ENCODE measurements at regions not wholly inside any gene's neighbourhood (a gene's known extent, or its start where the extent isn't known, plus 50 kb on each side); places are given as distances from the start of the nearest gene placed in this dataset.

GRCh38 chr6:56833873-56834272 is 121.0 kb upstream of the BEND6 start:
- TF ChIP-seq MTA1 (CRISPR knock-in tag; IDR thresholded peaks at IDR 0.05; ENCODE audit: borderline replicate concordance) = no peak
- no peak for TF ChIP-seq NCOR1 (IDR thresholded peaks at IDR 0.05; ENCODE audit: borderline replicate concordance, low read length)
- no peak for TF ChIP-seq KMT2B (CRISPR knock-in tag; IDR thresholded peaks at IDR 0.05)
- TF ChIP-seq RBM39 (IDR thresholded peaks at IDR 0.05; ENCODE audit: low read depth, low read length, poor library complexity, severe bottlenecking) = no peak
- TF ChIP-seq ZNF251 (CRISPR knock-in tag; IDR thresholded peaks at IDR 0.05) = no peak
- no peak for TF ChIP-seq BATF2 (CRISPR knock-in tag; IDR thresholded peaks at IDR 0.05)
- no peak for TF ChIP-seq BHLHE40 (IDR thresholded peaks at IDR 0.05; ENCODE audit: low read length)
- no peak for TF ChIP-seq ZNF484 (CRISPR knock-in tag; IDR thresholded peaks at IDR 0.05; ENCODE audit: borderline replicate concordance, low read depth)
- no peak for TF ChIP-seq CSRNP2 (CRISPR knock-in tag; conservative IDR thresholded peaks at IDR 0.05; ENCODE audit: low read depth)
- no peak for TF ChIP-seq MNT (IDR thresholded peaks at IDR 0.05)
- no peak for TF ChIP-seq ZNF609 (CRISPR knock-in tag; IDR thresholded peaks at IDR 0.05; ENCODE audit: borderline replicate concordance)
- no peak for TF ChIP-seq ZFP1 (CRISPR knock-in tag; IDR thresholded peaks at IDR 0.05)
- no peak for TF ChIP-seq KDM5B (CRISPR knock-in tag; IDR thresholded peaks at IDR 0.05; ENCODE audit: borderline replicate concordance)
- no peak for TF ChIP-seq RAD21 (CRISPR knock-in tag; IDR thresholded peaks at IDR 0.05)
- Histone ChIP-seq H3K36me3 (replicated peaks in 1 of 2; ENCODE audit: control insufficient read depth in 1 of 2, insufficient read depth in 2 of 2, low read length in 2 of 2) (no peaks in the 10 kb centered on the region), H3K9ac (ENCODE audit: insufficient read depth, low read depth, low read length) (no peak overlapping the region), H3K27ac (ENCODE audit: extremely low read length, insufficient read depth, low read length) (no peak overlapping the region), H3K9me3 (ENCODE audit: low read length) (no peaks in the 10 kb centered on the region), H2AFZ (ENCODE audit: low read length) (no peak overlapping the region), H4K20me1 (ENCODE audit: insufficient read depth, low read length) (no peaks in the 10 kb centered on the region), H3K4me2 (ENCODE audit: low read depth, low read length) (no peak overlapping the region), H3K27me3 (ENCODE audit: control insufficient read depth in 1 of 2, insufficient read depth in 2 of 2, low read length in 2 of 2) (no peaks in the 10 kb centered on the region), H3K4me1 (ENCODE audit: insufficient read depth, low read length) (no peaks in the 10 kb centered on the region), H3K79me2 (ENCODE audit: insufficient read depth, low read length) (no peaks in the 10 kb centered on the region), H3K4me3 (replicated peaks in 1 of 3; ENCODE audit: insufficient read depth in 1 of 3, low read depth in 2 of 3, low read length in 3 of 3) (no peak overlapping the region)
- intact Hi-C loops (cut with micrococcal nuclease; ENCODE audit: unreplicated experiment) = no loop called here
- ChIA-PET POLR2A (no interaction called here), CTCF (ENCODE audit: low intra/inter-chr PET ratio, low total read pairs) (no interaction called here)
- in situ Hi-C loops (cut with HindIII; ENCODE audit: extremely low pct_ligation_motif_present, low pct_unique_long_range_greater_than_20kb) = no loop called here
- DNase-seq (ENCODE audit: low spot score) = no peak
- no TSS peak for BruUV-seq (replicated peaks)
- ATAC-seq = no peak
- FAIRE-seq = no peak
- WGBS (ENCODE audit: low lambda C conversion rate) = 94% methylated on average over 1 of the region's 1 CpG

All from HepG2 (cell line).